GM10266 (cell line): ENCODE measurements at regions not wholly inside any gene's neighbourhood (a gene's known extent, or its start where the extent isn't known, plus 50 kb on each side); places are given as distances from the start of the nearest gene placed in this dataset.

ENCODE experiments used
- DNase-seq: peaks from one replicate; pipeline ENCODE4 v3.0.0; 2012; ENCODE audit errors: extremely low spot score
- TF ChIP-seq, protein P1 (sequence below): IDR thresholded peaks from 2 replicates; pipeline ENCODE4 v1.5.1; 2012; ENCODE audit warnings: mild to moderate bottlenecking, low read depth; ENCODE audit not compliant: control insufficient read depth, insufficient read depth; ENCODE audit errors: missing control alignments

DNA sequence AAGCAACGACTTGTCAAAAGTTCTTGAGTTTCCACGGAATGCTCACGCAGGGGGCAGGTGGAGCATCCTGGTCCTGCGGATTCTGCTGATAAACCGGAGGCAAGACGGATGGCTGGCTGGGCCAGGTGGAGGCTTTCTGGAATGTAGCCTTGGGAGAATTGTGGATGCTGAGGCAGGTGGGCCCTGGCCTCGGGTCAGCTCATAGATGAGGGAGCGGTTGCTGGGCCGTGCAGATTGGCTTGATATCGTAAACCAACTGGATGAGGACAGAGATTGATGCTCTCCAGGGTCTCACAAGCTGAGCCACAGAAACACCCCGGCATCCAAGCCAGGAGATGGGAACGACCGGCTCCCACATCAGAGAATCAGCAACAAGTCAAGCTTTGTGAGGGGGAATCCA lies 50.0 kb upstream of the TFRC start:
- TF ChIP-seq, protein P1, sequence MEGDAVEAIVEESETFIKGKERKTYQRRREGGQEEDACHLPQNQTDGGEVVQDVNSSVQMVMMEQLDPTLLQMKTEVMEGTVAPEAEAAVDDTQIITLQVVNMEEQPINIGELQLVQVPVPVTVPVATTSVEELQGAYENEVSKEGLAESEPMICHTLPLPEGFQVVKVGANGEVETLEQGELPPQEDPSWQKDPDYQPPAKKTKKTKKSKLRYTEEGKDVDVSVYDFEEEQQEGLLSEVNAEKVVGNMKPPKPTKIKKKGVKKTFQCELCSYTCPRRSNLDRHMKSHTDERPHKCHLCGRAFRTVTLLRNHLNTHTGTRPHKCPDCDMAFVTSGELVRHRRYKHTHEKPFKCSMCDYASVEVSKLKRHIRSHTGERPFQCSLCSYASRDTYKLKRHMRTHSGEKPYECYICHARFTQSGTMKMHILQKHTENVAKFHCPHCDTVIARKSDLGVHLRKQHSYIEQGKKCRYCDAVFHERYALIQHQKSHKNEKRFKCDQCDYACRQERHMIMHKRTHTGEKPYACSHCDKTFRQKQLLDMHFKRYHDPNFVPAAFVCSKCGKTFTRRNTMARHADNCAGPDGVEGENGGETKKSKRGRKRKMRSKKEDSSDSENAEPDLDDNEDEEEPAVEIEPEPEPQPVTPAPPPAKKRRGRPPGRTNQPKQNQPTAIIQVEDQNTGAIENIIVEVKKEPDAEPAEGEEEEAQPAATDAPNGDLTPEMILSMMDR: no peak
- no peak for DNase-seq
